Activated CD4-positive, CD25-positive, alpha-beta regulatory T cell treated with anti-CD3 and anti-CD28 coated beads, Interleukin-2, amount 50 U/mL, for 72 hours (primary cell): ENCODE measurements at regions not wholly inside any gene's neighbourhood (a gene's known extent, or its start where the extent isn't known, plus 50 kb on each side); places are given as distances from the start of the nearest gene placed in this dataset.
A peak's percentile ranks its signal among the peaks of the same experiment; 100 is the strongest.
"Not testable (repeated sequence)": the region's sequence is repeated elsewhere in the genome, so short reads cannot be mapped to it uniquely, and the experiment has no call there.

Experiments used
- DNase-seq: peaks from one replicate; pipeline ENCODE4 v3.0.0; 2021

- no peak for DNase-seq
These were observed 133.0 kb downstream of the BRD1 start for GRCh38 chr22:49694462-49695260.

- no peak for DNase-seq
These were observed 133.8 kb downstream of the BRD1 start for GRCh38 chr22:49693848-49694247.

- no peak for DNase-seq
These were observed 134.3 kb downstream of the BRD1 start for GRCh38 chr22:49693416-49693815.

GRCh38 chr22:49692499-49693225 lies 135.0 kb downstream of the BRD1 start:
- no peak for DNase-seq

- no peak for DNase-seq
These were observed 136.4 kb downstream of the BRD1 start for GRCh38 chr22:49691256-49691655.

GRCh38 chr22:49690454-49690853 lies 137.2 kb downstream of the BRD1 start:
- DNase-seq, result no peak

GRCh38 chr22:49689858-49690257 lies 137.8 kb downstream of the BRD1 start:
- no peak for DNase-seq

- DNase-seq, result no peak
These were observed 138.4 kb downstream of the BRD1 start for GRCh38 chr22:49689255-49689770.

GRCh38 chr22:49688516-49689254 lies 139.0 kb downstream of the BRD1 start:
- no peak for DNase-seq

GRCh38 chr22:49687786-49688515 lies 139.7 kb downstream of the BRD1 start:
- no peak for DNase-seq

- no peak for DNase-seq
These were observed 140.3 kb downstream of the BRD1 start for GRCh38 chr22:49687333-49687732.

- DNase-seq, result no peak
These were observed 141.0 kb downstream of the BRD1 start for GRCh38 chr22:49686495-49687219.

GRCh38 chr22:49685686-49686085 lies 142.0 kb downstream of the BRD1 start:
- no peak for DNase-seq

- no peak for DNase-seq
These were observed 142.6 kb downstream of the BRD1 start for GRCh38 chr22:49685116-49685515.

GRCh38 chr22:49683032-49683431 lies 144.6 kb downstream of the BRD1 start:
- DNase-seq, result no peak

- not testable (repeated sequence) for DNase-seq
These were observed 146.9 kb downstream of the BRD1 start for GRCh38 chr22:49680819-49681218.

- no peak for DNase-seq
These were observed 148.9 kb downstream of the BRD1 start for GRCh38 chr22:49678842-49679170.

GRCh38 chr22:49678137-49678841 lies 149.4 kb downstream of the BRD1 start:
- peak; percentile 27 for DNase-seq

GRCh38 chr22:49677495-49677889 lies 150.2 kb downstream of the BRD1 start:
- DNase-seq, result no peak

- DNase-seq, result no peak
These were observed 150.7 kb downstream of the BRD1 start for GRCh38 chr22:49676783-49677494.

GRCh38 chr22:49676230-49676629 lies 151.4 kb downstream of the BRD1 start:
- no peak for DNase-seq
